WERI-Rb-1 (cell line): ENCODE measurements at regions not wholly inside any gene's neighbourhood (a gene's known extent, or its start where the extent isn't known, plus 50 kb on each side); places are given as distances from the start of the nearest gene placed in this dataset.

ENCODE experiments used
- DNase-seq: peaks from one replicate; pipeline ENCODE4 v3.0.0-alpha.2; 2020
- H3K27ac ChIP-seq: fragments of 250-450 bp; sonication (Bioruptor Pico); 2 replicates; pipeline ENCODE4 v1.5.1; 2020; ENCODE audit warnings: mild to moderate bottlenecking, moderate library complexity
- H3K27me3 ChIP-seq: fragments of 250-450 bp; sonication (Bioruptor Pico); 2 replicates; pipeline ENCODE4 v1.5.1; 2021; ENCODE audit warnings: mild to moderate bottlenecking, low read depth, moderate library complexity; ENCODE audit not compliant: insufficient read depth, severe bottlenecking
- H3K36me3 ChIP-seq: fragments of 250-450 bp; sonication (Bioruptor Pico); 2 replicates; pipeline ENCODE4 v1.5.1; 2020; ENCODE audit warnings: mild to moderate bottlenecking, moderate library complexity
- H3K4me3 ChIP-seq: 2 replicates; pipeline ENCODE4 v1.5.1; 2011; ENCODE audit warnings: low read depth, mild to moderate bottlenecking, control low read depth, low read length
- H3K9me3 ChIP-seq: fragments of 250-450 bp; sonication (Bioruptor Pico); 2 replicates; pipeline ENCODE4 v1.5.1; 2021; ENCODE audit warnings: mild to moderate bottlenecking, moderate library complexity; ENCODE audit not compliant: severe bottlenecking
- CTCF ChIP-seq: IDR thresholded peaks from 2 replicates; pipeline ENCODE4 v1.5.1; 2011; ENCODE audit warnings: low read depth, mild to moderate bottlenecking, control low read depth, inconsistent platforms, low read length

- Histone ChIP-seq H3K27ac (no peak overlapping the region), H3K36me3 (no peaks in the 10 kb centered on the region), H3K9me3 (no peaks in the 10 kb centered on the region), H3K27me3 (no peaks in the 10 kb centered on the region), H3K4me3 (no peak overlapping the region)
- no peak for TF ChIP-seq CTCF
- no peak for DNase-seq
Observed at GRCh38 chr3:176911579-176911978, 285.7 kb downstream of the TBL1XR1 start.

- no peak for DNase-seq
- Histone ChIP-seq H3K4me3 (no peak overlapping the region), H3K9me3 (no peaks in the 10 kb centered on the region), H3K36me3 (no peaks in the 10 kb centered on the region), H3K27me3 (no peaks in the 10 kb centered on the region), H3K27ac (no peak overlapping the region)
- no peak for TF ChIP-seq CTCF
Observed at GRCh38 chr3:176909044-176909443, 288.2 kb downstream of the TBL1XR1 start.

GRCh38 chr3:176906046-176906905, 291.0 kb downstream of the TBL1XR1 start:
- DNase-seq = no peak
- Histone ChIP-seq H3K9me3 (no peaks in the 10 kb centered on the region), H3K4me3 (no peak overlapping the region), H3K27me3 (no peaks in the 10 kb centered on the region), H3K27ac (no peak overlapping the region), H3K36me3 (no peaks in the 10 kb centered on the region)
- no peak for TF ChIP-seq CTCF

- Histone ChIP-seq H3K4me3 (no peak overlapping the region), H3K27me3 (no peaks in the 10 kb centered on the region), H3K27ac (no peak overlapping the region), H3K9me3 (no peaks in the 10 kb centered on the region), H3K36me3 (no peaks in the 10 kb centered on the region)
- no peak for TF ChIP-seq CTCF
- DNase-seq = no peak
Observed at GRCh38 chr3:176905331-176905730, 292.0 kb downstream of the TBL1XR1 start.

GRCh38 chr3:176904506-176904905, 292.8 kb downstream of the TBL1XR1 start:
- Histone ChIP-seq H3K4me3 (no peak overlapping the region), H3K27me3 (no peaks in the 10 kb centered on the region), H3K36me3 (no peaks in the 10 kb centered on the region), H3K27ac (no peak overlapping the region), H3K9me3 (no peaks in the 10 kb centered on the region)
- no peak for TF ChIP-seq CTCF
- DNase-seq = no peak

- no peak for TF ChIP-seq CTCF
- Histone ChIP-seq H3K4me3 (no peak overlapping the region), H3K27me3 (no peaks in the 10 kb centered on the region), H3K36me3 (no peaks in the 10 kb centered on the region), H3K9me3 (no peaks in the 10 kb centered on the region), H3K27ac (no peak overlapping the region)
- DNase-seq = no peak
Observed at GRCh38 chr3:176896640-176897039, 300.6 kb downstream of the TBL1XR1 start.
